ENCODE measurements at regions not wholly inside any gene's neighbourhood (a gene's known extent, or its start where the extent isn't known, plus 50 kb on each side); places are given as distances from the start of the nearest gene placed in this dataset.

GRCh38 chrY:15345471-15346155, 821.3 kb downstream of the NLGN4Y start:
- Mint-ChIP-seq H3K4me3 (no peak overlapping the region), H3K9me3 (peaks cover 0 to 3% (median 0%) of the 10 kb centered on the region in 6 donors)

DNA sequence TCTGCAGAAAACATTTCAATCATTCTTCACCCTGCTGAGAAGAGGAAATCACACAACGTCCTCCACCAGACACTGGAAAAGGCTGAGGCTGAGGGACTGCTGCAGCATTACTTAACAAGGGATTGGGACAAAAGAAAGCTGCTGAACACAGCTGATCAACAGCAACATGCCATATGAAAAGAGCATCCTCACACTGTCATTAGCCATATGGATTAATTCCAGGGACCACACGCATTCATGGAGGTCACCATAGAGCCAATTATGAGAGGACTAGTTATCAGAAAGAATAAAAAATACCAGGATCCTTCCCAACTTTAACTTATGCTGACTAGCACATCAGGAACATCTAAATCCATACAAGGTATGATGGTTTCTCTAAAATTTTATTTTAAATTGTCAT, 825.0 kb downstream of the NLGN4Y start:
- Mint-ChIP-seq H3K4me3 (no peak overlapping the region), H3K27me3 (ENCODE audit: low read depth in 3 of 3) (no peaks in the 10 kb centered on the region), H3K36me3 (no peaks in the 10 kb centered on the region), H3K4me1 (no peaks in the 10 kb centered on the region), H3K9me3 (peaks cover 0 to 3% (median 0%) of the 10 kb centered on the region in 6 donors), H3K27ac (no peak overlapping the region)
- no peak for DNase-seq

More at GRCh38 chrY:15345471-15346155, 821.3 kb downstream of the NLGN4Y start:
- Mint-ChIP-seq H3K4me1 (no peaks in the 10 kb centered on the region), H3K36me3 (no peaks in the 10 kb centered on the region), H3K27ac (no peak overlapping the region), H3K27me3 (ENCODE audit: low read depth in 3 of 3) (no peaks in the 10 kb centered on the region)
- DNase-seq, result no peak

DNA sequence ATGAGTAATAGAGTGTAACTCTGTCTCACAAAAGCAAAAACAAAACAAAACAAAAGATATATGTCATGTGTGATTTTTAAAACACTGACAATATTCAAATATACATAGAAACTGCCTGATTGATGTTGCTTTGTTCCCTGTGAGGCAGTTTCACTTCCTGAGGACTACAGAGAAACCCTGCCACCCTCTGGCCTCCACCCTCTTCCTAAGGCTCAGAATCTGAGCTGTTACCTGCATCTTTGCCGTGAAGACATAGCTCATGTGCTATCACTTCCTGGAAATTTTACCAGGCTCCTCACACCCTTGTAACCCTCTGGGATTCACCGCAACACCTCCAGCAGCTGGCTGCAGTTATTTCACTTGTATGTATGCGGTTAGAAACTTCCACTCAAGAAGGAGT, 831.0 kb downstream of the NLGN4Y start:
- peaks cover 0 to 2% (median 0%) of the 10 kb centered on the region in 3 donors for H3K27me3 Mint-ChIP-seq (ENCODE audit: low read depth in 3 of 3)
- H3K36me3 Mint-ChIP-seq, result no peaks in the 10 kb centered on the region
- peak in 1 of 3 donors; percentile 0 for DNase-seq
- no peak overlapping the region for H3K4me3 Mint-ChIP-seq
- no peaks in the 10 kb centered on the region for H3K4me1 Mint-ChIP-seq
- no peak overlapping the region for H3K27ac Mint-ChIP-seq
- peaks cover 0 to 5% (median 0%) of the 10 kb centered on the region in 6 donors for H3K9me3 Mint-ChIP-seq

DNA sequence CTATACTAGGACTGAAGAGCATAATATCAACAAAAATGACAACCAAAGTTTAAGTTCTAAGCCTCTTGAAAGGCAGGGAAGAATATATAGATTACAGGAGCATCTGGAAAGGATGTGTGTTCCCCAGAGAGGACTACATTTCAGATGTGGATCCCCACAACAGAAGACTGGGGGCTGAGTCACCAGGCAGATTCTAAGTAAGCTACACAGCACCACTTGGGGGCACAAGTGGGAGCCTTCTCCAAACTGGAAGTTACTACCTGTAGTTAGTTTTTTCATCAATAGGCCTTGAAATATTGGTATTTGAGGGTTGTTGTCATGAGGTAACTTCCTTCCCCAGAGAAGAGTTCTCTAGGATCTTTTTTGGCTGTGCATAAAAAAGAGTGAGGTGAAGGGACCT, 836.1 kb downstream of the NLGN4Y start:
- H3K4me1 Mint-ChIP-seq, result no peaks in the 10 kb centered on the region
- H3K9me3 Mint-ChIP-seq, result peaks cover 0 to 3% (median 0%) of the 10 kb centered on the region in 6 donors
- H3K4me3 Mint-ChIP-seq, result no peak overlapping the region
- no peaks in the 10 kb centered on the region for H3K36me3 Mint-ChIP-seq
- no peak overlapping the region for H3K27ac Mint-ChIP-seq
- peaks cover 0 to 1% (median 0%) of the 10 kb centered on the region in 3 donors for H3K27me3 Mint-ChIP-seq (ENCODE audit: low read depth in 3 of 3)
- DNase-seq, result no peak

GRCh38 chrY:15364996-15365395, 840.7 kb downstream of the NLGN4Y start:
- Mint-ChIP-seq H3K9me3 (peaks cover 0 to 4% (median 0%) of the 10 kb centered on the region in 6 donors), H3K36me3 (no peaks in the 10 kb centered on the region), H3K27ac (no peak overlapping the region), H3K27me3 (ENCODE audit: low read depth in 3 of 3) (peaks cover 0 to 2% (median 0%) of the 10 kb centered on the region in 3 donors), H3K4me3 (no peak overlapping the region), H3K4me1 (no peaks in the 10 kb centered on the region)
- DNase-seq, result no peak

DNA sequence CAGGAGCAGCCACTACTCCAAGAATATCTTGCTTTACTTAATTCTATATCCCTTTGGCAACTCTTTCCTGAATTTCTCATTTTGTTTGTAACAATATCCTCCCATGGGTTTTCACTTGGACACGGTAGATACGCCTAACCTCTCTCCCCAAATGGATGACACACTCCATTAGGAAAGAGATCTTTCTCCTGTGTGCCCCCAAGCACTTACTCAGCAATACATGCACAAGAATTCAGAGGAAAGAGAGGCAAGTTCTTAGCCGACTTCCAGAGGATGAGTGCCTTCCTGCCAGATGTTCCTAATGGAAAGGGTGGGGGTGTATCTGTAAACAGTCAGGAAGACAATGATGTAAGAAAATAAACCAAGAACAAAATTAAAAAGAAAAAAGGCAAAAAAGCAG, 844.5 kb downstream of the NLGN4Y start:
- DNase-seq, result no peak
- Mint-ChIP-seq H3K9me3 (peaks cover 0 to 5% (median 0%) of the 10 kb centered on the region in 6 donors), H3K27ac (no peak overlapping the region), H3K4me3 (no peak overlapping the region), H3K4me1 (no peaks in the 10 kb centered on the region), H3K27me3 (ENCODE audit: low read depth in 3 of 3) (peaks cover 0 to 2% (median 0%) of the 10 kb centered on the region in 3 donors), H3K36me3 (no peaks in the 10 kb centered on the region)

DNA sequence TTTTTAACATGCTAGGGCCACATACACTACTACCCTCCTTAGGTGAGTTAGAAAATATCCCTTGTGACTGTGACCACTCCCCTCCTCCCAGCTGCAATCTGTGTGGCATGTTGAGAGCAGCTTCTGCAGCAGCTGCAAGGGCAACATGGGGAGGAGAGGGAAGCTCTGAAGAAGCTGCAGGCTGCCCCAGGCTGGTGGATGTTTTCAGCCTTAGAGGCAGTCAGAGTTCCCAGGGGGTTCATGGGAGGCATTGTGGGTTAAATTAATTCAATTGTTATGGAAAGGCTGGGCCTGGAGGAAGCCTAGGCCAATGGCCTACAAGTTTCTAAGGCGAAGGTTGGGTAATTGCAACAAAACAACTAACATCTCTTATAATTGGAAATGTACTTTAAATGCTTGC, 860.8 kb downstream of the NLGN4Y start:
- Mint-ChIP-seq H3K4me1 (no peaks in the 10 kb centered on the region), H3K36me3 (peaks cover 0 to 3% (median 0%) of the 10 kb centered on the region in 3 donors), H3K27me3 (ENCODE audit: low read depth in 3 of 3) (no peaks in the 10 kb centered on the region), H3K27ac (no peak overlapping the region), H3K9me3 (peaks cover 0 to 2% (median 0%) of the 10 kb centered on the region in 6 donors), H3K4me3 (no peak overlapping the region)
- no peak for DNase-seq

DNA sequence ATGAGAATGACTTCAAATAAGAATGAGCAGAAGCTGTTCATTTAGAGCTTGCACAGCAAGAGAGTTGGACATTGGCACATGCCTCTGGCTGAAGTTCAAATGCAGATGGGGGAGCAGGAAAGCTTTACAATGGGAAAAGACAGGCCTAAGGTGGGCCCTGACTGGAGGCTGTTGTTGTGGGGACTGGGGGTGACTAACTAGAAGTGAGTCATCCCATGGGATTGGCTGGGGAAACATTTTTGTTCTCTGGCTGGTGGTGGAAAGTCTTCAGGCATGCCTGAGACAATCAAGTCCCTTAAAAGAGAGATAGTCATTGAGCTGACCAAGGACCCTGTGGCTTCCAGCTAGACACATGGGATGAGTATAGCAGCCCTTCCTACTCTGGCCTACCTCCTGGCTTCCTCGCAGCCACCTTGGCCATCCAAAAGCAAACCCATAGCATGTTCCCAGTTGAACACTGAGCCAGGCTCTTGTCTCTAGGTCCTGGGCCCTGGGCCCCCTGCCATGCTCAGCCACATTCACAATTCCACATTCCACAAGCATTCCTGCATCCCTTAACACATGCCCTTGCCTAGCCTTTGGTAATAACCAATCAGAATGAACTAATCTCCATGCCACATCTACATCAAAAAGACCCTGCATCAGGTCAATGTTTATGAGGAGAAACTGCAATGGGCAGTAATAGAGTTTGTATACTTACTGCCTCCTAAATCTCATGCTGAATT, 873.4 kb downstream of the NLGN4Y start:
- DNase-seq, result no peak
- no peak overlapping the region for H3K27ac Mint-ChIP-seq
- H3K4me3 Mint-ChIP-seq, result no peak overlapping the region
- H3K9me3 Mint-ChIP-seq, result no peaks in the 10 kb centered on the region
- H3K4me1 Mint-ChIP-seq, result no peaks in the 10 kb centered on the region
- no peaks in the 10 kb centered on the region for H3K27me3 Mint-ChIP-seq (ENCODE audit: low read depth in 3 of 3)
- H3K36me3 Mint-ChIP-seq, result no peaks in the 10 kb centered on the region

DNA sequence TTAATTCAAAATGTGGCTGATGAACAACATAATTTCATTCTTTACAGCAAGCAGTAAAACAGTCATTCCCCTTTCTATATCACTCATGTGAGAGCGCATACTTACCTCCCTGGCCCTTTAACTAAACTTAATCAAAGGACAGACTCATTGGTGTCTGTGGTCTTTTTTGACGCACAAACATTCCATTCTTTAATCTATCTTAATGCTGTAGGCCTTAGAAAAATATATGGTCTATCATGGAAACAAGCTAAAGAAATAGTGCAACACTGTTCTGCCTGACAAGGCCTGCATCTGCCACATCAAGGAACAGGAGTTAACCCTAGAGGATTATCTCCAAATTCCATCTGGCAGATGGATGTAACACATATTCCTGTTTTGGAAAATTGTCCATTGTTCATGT, 878.1 kb downstream of the NLGN4Y start:
- Mint-ChIP-seq H3K27ac (no peak overlapping the region), H3K27me3 (ENCODE audit: low read depth in 3 of 3) (no peaks in the 10 kb centered on the region)

DNA sequence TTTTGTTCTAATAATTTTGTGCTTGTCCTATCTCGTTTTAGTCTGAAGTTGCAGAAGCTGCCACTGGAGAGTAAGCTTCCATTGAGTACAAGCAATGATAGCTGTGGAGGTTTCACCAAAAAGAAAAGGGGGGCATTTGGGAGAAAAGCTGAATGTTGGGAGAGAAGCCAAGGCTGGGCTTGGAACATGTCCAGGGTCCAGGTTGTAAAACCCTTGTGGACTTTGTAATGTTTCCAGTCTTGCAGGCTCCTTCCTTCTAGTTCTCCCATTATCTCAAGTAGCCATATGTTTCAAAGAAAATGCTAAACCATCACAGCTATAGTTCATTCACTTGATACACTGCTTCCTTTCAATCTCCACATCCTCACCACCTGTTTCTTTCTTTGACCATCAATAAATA, 880.2 kb downstream of the NLGN4Y start:
- Mint-ChIP-seq H3K4me3 (no peak overlapping the region), H3K36me3 (no peaks in the 10 kb centered on the region), H3K27ac (no peak overlapping the region), H3K27me3 (ENCODE audit: low read depth in 3 of 3) (peaks cover 0 to 2% (median 0%) of the 10 kb centered on the region in 3 donors), H3K9me3 (peaks cover 0 to 4% (median 0%) of the 10 kb centered on the region in 6 donors), H3K4me1 (no peaks in the 10 kb centered on the region)
- DNase-seq, result no peak

More for the DNA sequence above, 878.1 kb downstream of the NLGN4Y start:
- no peaks in the 10 kb centered on the region for H3K9me3 Mint-ChIP-seq
- H3K4me3 Mint-ChIP-seq, result no peak overlapping the region
- no peaks in the 10 kb centered on the region for H3K36me3 Mint-ChIP-seq
- no peaks in the 10 kb centered on the region for H3K4me1 Mint-ChIP-seq
- DNase-seq, result no peak

DNA sequence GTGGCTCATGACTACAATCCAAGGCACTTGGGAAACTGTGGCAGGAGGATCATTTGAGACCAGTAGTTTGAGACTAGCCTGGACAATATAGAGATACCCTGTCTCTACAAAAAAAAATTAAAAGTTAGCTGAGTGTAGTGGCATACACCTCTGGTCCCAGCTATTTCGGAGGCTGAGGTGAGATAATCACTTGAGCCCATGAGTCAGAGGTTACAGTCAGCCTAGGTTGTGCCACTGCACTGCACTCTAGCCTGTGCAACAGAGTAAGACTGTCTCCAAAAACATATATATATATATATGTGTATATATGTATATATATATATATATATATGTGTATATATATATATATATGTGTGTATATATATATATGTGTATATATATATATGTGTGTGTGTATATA, 890.8 kb downstream of the NLGN4Y start:
- Mint-ChIP-seq H3K4me3 (no peak overlapping the region), H3K27me3 (ENCODE audit: low read depth in 3 of 3) (no peaks in the 10 kb centered on the region), H3K27ac (no peak overlapping the region), H3K9me3 (peaks cover 0 to 2% (median 0%) of the 10 kb centered on the region in 6 donors), H3K4me1 (no peaks in the 10 kb centered on the region), H3K36me3 (no peaks in the 10 kb centered on the region)
- no peak for DNase-seq

DNA sequence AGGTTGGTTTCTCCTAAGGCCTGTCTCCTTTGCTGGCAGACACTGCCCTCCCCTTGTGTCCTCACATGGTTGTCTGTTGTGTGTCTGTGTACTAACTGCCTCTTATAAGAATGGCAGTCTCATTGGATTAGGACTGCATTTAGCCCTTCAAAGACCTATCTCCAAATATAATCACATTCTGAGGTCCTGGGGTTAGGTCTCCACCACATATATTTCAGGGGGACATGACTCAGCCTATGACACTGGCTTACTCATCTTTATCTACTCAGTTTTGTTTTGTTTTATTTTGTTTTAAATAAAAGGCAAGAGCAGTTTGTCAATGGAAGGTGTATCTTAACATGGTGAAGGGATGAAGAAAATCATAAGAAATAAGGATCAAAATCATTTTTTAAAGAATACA, 894.3 kb downstream of the NLGN4Y start:
- DNase-seq, result no peak
- no peak overlapping the region for H3K27ac Mint-ChIP-seq
- H3K9me3 Mint-ChIP-seq, result no peaks in the 10 kb centered on the region
- no peaks in the 10 kb centered on the region for H3K4me1 Mint-ChIP-seq
- no peak overlapping the region for H3K4me3 Mint-ChIP-seq
- H3K36me3 Mint-ChIP-seq, result no peaks in the 10 kb centered on the region
- H3K27me3 Mint-ChIP-seq (ENCODE audit: low read depth in 3 of 3), result peaks cover 0 to 2% (median 0%) of the 10 kb centered on the region in 3 donors

- peaks cover 0 to 3% (median 0%) of the 10 kb centered on the region in 3 donors for H3K36me3 Mint-ChIP-seq
- peaks cover 0 to 3% (median 0%) of the 10 kb centered on the region in 3 donors for H3K27me3 Mint-ChIP-seq (ENCODE audit: low read depth in 3 of 3)
- no peaks in the 10 kb centered on the region for H3K9me3 Mint-ChIP-seq
- H3K4me1 Mint-ChIP-seq, result no peaks in the 10 kb centered on the region
- H3K4me3 Mint-ChIP-seq, result peak overlapping the region in 1 of 5 donors; percentile 95
- peak overlapping the region in 1 of 6 donors; percentile 88 for H3K27ac Mint-ChIP-seq
- DNase-seq, result no peak
These were observed 900.4 kb downstream of the NLGN4Y start for GRCh38 chrY:15424665-15425132.

DNA sequence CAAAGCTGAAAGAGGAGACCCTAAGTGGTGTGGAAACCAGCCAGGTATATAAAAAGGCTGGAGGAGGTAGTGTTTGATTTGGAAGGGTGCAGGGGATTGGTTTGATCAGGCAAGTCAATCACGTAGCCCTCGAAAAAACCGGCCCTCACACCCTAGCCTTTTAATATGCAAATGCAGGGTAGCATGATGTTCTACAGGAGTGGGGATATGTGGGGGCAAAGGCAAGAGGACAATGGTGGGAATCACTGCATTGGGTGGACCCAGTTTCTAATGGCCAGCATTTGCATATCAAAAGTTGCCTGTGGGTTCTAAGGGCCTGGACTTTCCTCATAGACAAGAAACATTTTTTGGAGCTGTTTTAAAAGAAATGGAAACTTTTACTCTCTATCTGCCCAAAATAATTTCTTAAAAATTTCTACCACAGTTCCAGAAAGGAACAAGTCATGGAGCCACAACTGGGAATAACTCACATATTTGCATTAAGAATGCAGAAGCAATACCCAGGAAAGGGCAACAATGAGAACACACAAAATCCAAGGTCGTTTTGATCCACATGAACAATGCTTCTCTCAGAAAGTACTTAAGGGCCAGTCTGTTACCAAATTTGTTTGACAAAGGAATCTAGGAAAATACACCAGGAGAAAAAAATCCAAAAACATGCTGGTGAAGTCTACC, 915.8 kb downstream of the NLGN4Y start:
- Mint-ChIP-seq H3K9me3 (peaks cover 0 to 6% (median 0%) of the 10 kb centered on the region in 6 donors), H3K4me3 (peak overlapping the region in 1 of 5 donors; percentile 67), H3K27me3 (ENCODE audit: low read depth in 3 of 3) (peaks cover 0 to 2% (median 0%) of the 10 kb centered on the region in 3 donors), H3K27ac (peak overlapping the region in 1 of 6 donors; percentile 71), H3K36me3 (no peaks in the 10 kb centered on the region), H3K4me1 (no peaks in the 10 kb centered on the region)
- no peak for DNase-seq

All from immature natural killer cell (primary cell).